ENCODE measurements at regions not wholly inside any gene's neighbourhood (a gene's known extent, or its start where the extent isn't known, plus 50 kb on each side); places are given as distances from the start of the nearest gene placed in this dataset.

GRCh38 chr12:43079476-43079875 lies 472.5 kb downstream of the ADAMTS20 start:
- no peak for DNase-seq (ENCODE audit: extremely low read depth, low read depth)
- H3K4me3 ChIP-seq (replicated peaks; ENCODE audit: low read depth, low read length), result no peak overlapping the region
- TF ChIP-seq, protein P1, sequence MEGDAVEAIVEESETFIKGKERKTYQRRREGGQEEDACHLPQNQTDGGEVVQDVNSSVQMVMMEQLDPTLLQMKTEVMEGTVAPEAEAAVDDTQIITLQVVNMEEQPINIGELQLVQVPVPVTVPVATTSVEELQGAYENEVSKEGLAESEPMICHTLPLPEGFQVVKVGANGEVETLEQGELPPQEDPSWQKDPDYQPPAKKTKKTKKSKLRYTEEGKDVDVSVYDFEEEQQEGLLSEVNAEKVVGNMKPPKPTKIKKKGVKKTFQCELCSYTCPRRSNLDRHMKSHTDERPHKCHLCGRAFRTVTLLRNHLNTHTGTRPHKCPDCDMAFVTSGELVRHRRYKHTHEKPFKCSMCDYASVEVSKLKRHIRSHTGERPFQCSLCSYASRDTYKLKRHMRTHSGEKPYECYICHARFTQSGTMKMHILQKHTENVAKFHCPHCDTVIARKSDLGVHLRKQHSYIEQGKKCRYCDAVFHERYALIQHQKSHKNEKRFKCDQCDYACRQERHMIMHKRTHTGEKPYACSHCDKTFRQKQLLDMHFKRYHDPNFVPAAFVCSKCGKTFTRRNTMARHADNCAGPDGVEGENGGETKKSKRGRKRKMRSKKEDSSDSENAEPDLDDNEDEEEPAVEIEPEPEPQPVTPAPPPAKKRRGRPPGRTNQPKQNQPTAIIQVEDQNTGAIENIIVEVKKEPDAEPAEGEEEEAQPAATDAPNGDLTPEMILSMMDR (IDR thresholded peaks at IDR 0.05; ENCODE audit: low read depth, low read length, missing control alignments), result no peak

DNA sequence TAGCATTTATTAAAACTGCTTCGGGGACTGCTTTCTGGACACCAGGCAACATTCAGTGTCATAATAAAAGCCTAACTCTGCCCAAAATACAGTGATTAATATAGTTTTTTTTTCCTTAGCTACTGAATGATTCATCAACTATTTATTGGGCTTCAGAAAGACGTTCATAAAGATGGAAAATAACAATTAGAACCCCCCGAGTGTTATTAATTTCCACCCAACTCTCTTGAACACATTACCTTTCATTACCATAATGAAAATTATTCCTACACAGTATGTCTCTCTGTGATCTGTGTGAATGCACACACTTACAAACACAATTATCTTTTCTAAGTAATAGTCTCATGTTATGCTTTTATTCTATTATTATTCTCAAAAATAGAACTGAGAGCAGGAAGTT lies 473.0 kb downstream of the ADAMTS20 start:
- no peak for DNase-seq (ENCODE audit: extremely low read depth, low read depth)
- no peak overlapping the region for H3K4me3 ChIP-seq (replicated peaks; ENCODE audit: low read depth, low read length)
- TF ChIP-seq, protein P1 (IDR thresholded peaks at IDR 0.05; ENCODE audit: low read depth, low read length, missing control alignments), result no peak

DNA sequence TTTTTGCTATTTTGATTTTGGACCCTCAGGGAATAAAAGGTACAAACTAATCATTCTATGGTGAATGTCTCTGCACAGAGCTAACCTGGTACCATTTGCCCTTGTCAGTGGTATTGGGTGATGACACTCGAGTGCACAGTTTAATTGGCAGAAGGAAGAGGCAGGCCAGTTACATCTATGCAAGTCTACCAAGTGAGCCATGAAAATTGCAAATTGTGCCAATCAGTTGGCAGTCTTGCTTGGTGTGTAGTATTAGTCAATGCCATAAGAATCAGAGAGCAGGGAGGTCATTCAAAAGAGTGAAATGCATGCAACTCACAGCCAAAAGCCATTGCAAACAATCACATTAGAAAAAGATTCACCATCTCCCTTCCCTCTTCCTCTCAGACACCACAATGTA lies 479.6 kb downstream of the ADAMTS20 start:
- TF ChIP-seq, protein P1 (IDR thresholded peaks at IDR 0.05; ENCODE audit: low read depth, low read length, missing control alignments), result no peak
- no peak overlapping the region for H3K4me3 ChIP-seq (replicated peaks; ENCODE audit: low read depth, low read length)
- no peak for DNase-seq (ENCODE audit: extremely low read depth, low read depth)

- no peak for DNase-seq (ENCODE audit: extremely low read depth, low read depth)
- H3K4me3 ChIP-seq (replicated peaks; ENCODE audit: low read depth, low read length), result no peak overlapping the region
- TF ChIP-seq, protein P1 (IDR thresholded peaks at IDR 0.05; ENCODE audit: low read depth, low read length, missing control alignments), result no peak
Observed at GRCh38 chr12:43069768-43070221, 480.2 kb upstream of the PRICKLE1 start.

DNA sequence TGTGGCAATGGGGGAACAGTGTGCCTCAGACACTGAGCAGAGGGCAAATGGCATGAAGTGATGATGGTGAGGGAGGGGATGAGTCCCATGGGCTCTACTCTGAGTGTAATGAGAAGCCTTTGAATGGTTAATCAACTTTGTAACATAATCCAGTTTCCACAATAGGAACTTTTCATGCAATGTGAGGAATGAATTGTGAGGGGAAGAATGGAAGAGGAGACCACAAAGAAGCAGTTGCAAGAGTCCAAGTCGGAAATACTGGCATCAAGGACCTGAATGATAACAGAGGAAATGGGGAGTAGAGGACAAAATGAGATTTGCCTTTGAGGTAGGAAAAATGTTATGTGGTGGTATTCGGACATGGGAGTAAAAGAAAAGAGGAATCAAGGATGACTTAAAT lies 476.9 kb upstream of the PRICKLE1 start:
- H3K4me3 ChIP-seq (replicated peaks; ENCODE audit: low read depth, low read length), result no peak overlapping the region
- no peak for DNase-seq (ENCODE audit: extremely low read depth, low read depth)
- TF ChIP-seq, protein P1 (IDR thresholded peaks at IDR 0.05; ENCODE audit: low read depth, low read length, missing control alignments), result no peak

DNA sequence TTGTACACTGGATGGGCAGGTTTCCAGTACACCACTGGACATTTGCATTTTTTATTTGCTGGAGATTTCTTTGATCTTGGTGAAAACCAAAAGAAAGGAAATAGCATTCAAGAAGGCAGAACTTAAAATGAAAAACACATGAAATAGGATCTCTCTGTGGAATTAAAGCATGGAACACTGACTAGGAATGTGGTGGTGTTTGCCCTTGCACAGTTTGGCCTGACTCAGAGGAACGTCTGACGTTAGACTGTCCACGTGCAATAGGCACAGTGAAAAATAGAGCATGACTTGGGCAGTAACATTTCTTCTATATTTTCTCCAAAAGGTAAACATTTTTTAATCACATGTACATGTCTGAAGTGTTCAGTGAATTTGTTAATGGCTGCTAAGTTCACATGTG lies 474.1 kb upstream of the PRICKLE1 start:
- TF ChIP-seq, protein P1 (IDR thresholded peaks at IDR 0.05; ENCODE audit: low read depth, low read length, missing control alignments), result no peak
- DNase-seq (ENCODE audit: extremely low read depth, low read depth), result peak; percentile 60
- no peak overlapping the region for H3K4me3 ChIP-seq (replicated peaks; ENCODE audit: low read depth, low read length)

- no peak overlapping the region for H3K4me3 ChIP-seq (replicated peaks; ENCODE audit: low read depth, low read length)
- TF ChIP-seq, protein P1 (IDR thresholded peaks at IDR 0.05; ENCODE audit: low read depth, low read length, missing control alignments), result no peak
- DNase-seq (ENCODE audit: extremely low read depth, low read depth), result no peak
Observed at GRCh38 chr12:43062201-43062895, 472.8 kb upstream of the PRICKLE1 start.
